ENCODE measurements at regions not wholly inside any gene's neighbourhood (a gene's known extent, or its start where the extent isn't known, plus 50 kb on each side); places are given as distances from the start of the nearest gene placed in this dataset.

GRCh38 chr13:97639236-97639635, 205.3 kb downstream of the RAP2A start:
- TF ChIP-seq POLR2A (IDR thresholded peaks at IDR 0.05) (no peak), CTCF (IDR thresholded peaks at IDR 0.05) (no peak)
